ENCODE measurements at regions not wholly inside any gene's neighbourhood (a gene's known extent, or its start where the extent isn't known, plus 50 kb on each side); places are given as distances from the start of the nearest gene placed in this dataset.
A peak's percentile ranks its signal among the peaks of the same experiment; 100 is the strongest.
"Not testable (repeated sequence)": the region's sequence is repeated elsewhere in the genome, so short reads cannot be mapped to it uniquely, and the experiment has no call there.

GRCh38 chr2:158866082-158866481 is 71.0 kb downstream of the DAPL1 start:
- not testable (repeated sequence) for H3K36me3 Mint-ChIP-seq

GRCh38 chr2:158867531-158868191 is 72.5 kb downstream of the DAPL1 start:
- H3K27me3 Mint-ChIP-seq, H3K4me3 Mint-ChIP-seq, DNase-seq, H3K9me3 Mint-ChIP-seq, H3K27ac Mint-ChIP-seq, POLR2A ChIA-PET, H3K36me3 Mint-ChIP-seq, ATAC-seq, H3K4me1 Mint-ChIP-seq: not testable (repeated sequence)

More at GRCh38 chr2:158866082-158866481, 71.0 kb downstream of the DAPL1 start:
- H3K27ac Mint-ChIP-seq, H3K9me3 Mint-ChIP-seq, H3K27me3 Mint-ChIP-seq, H3K4me1 Mint-ChIP-seq, POLR2A ChIA-PET, DNase-seq, ATAC-seq, H3K4me3 Mint-ChIP-seq: not testable (repeated sequence)

- POLR2A ChIA-PET, H3K36me3 Mint-ChIP-seq, H3K27ac Mint-ChIP-seq, DNase-seq, ATAC-seq, H3K4me1 Mint-ChIP-seq, H3K4me3 Mint-ChIP-seq, H3K27me3 Mint-ChIP-seq, H3K9me3 Mint-ChIP-seq: not testable (repeated sequence)
Observed at GRCh38 chr2:158868386-158868785, 73.3 kb downstream of the DAPL1 start.

GRCh38 chr2:158869122-158869521 is 74.0 kb downstream of the DAPL1 start:
- H3K4me1 Mint-ChIP-seq, DNase-seq, POLR2A ChIA-PET, H3K27me3 Mint-ChIP-seq, H3K36me3 Mint-ChIP-seq, H3K4me3 Mint-ChIP-seq, ATAC-seq, H3K9me3 Mint-ChIP-seq, H3K27ac Mint-ChIP-seq: not testable (repeated sequence)

GRCh38 chr2:158869609-158870008 is 74.5 kb downstream of the DAPL1 start:
- H3K36me3 Mint-ChIP-seq, DNase-seq, H3K4me3 Mint-ChIP-seq, POLR2A ChIA-PET, ATAC-seq, H3K9me3 Mint-ChIP-seq, H3K27me3 Mint-ChIP-seq, H3K27ac Mint-ChIP-seq, H3K4me1 Mint-ChIP-seq: not testable (repeated sequence)

- H3K27ac Mint-ChIP-seq, result no peak overlapping the region
- ATAC-seq, result no peak
- no peak for DNase-seq
- peaks cover 0 to 8% (median 2%) of the 10 kb centered on the region in 5 donors for H3K27me3 Mint-ChIP-seq
- H3K36me3 Mint-ChIP-seq, result no peaks in the 10 kb centered on the region
- H3K4me1 Mint-ChIP-seq, result no peaks in the 10 kb centered on the region
- H3K9me3 Mint-ChIP-seq, result peaks cover 0 to 2% (median 0%) of the 10 kb centered on the region in 9 donors
- H3K4me3 Mint-ChIP-seq, result no peak overlapping the region
- POLR2A ChIA-PET, result no interaction called here
Observed at GRCh38 chr2:158878003-158878402, 82.9 kb downstream of the DAPL1 start.

GRCh38 chr2:158879229-158879903 is 84.2 kb downstream of the DAPL1 start:
- POLR2A ChIA-PET, result no interaction called here
- H3K27ac Mint-ChIP-seq, result no peak overlapping the region

GRCh38 chr2:158882297-158882696 is 86.1 kb upstream of the TANC1 start:
- peaks cover 0 to 2% (median 0%) of the 10 kb centered on the region in 9 donors for H3K9me3 Mint-ChIP-seq
- H3K4me3 Mint-ChIP-seq, result no peak overlapping the region
- no peak overlapping the region for H3K27ac Mint-ChIP-seq
- POLR2A ChIA-PET, result no interaction called here
- no peaks in the 10 kb centered on the region for H3K36me3 Mint-ChIP-seq
- DNase-seq (no peak), ATAC-seq (no peak)
- peaks cover 1 to 19% (median 3%) of the 10 kb centered on the region in 5 donors for H3K27me3 Mint-ChIP-seq
- H3K4me1 Mint-ChIP-seq, result no peaks in the 10 kb centered on the region

More at GRCh38 chr2:158879229-158879903, 84.2 kb downstream of the DAPL1 start:
- ATAC-seq (no peak), DNase-seq (no peak)
- H3K9me3 Mint-ChIP-seq, result peaks cover 0 to 2% (median 0%) of the 10 kb centered on the region in 9 donors
- H3K27me3 Mint-ChIP-seq, result peaks cover 1 to 8% (median 2%) of the 10 kb centered on the region in 5 donors
- no peak overlapping the region for H3K4me3 Mint-ChIP-seq
- no peaks in the 10 kb centered on the region for H3K36me3 Mint-ChIP-seq
- no peaks in the 10 kb centered on the region for H3K4me1 Mint-ChIP-seq

- DNase-seq, H3K36me3 Mint-ChIP-seq, H3K4me1 Mint-ChIP-seq, H3K4me3 Mint-ChIP-seq, POLR2A ChIA-PET, ATAC-seq, H3K27ac Mint-ChIP-seq, H3K9me3 Mint-ChIP-seq: not testable (repeated sequence)
- peaks cover 1 to 20% (median 3%) of the 10 kb centered on the region in 5 donors for H3K27me3 Mint-ChIP-seq
Observed at GRCh38 chr2:158884552-158884951, 83.9 kb upstream of the TANC1 start.

GRCh38 chr2:158885018-158885678 is 83.3 kb upstream of the TANC1 start:
- DNase-seq, H3K4me1 Mint-ChIP-seq, POLR2A ChIA-PET, H3K36me3 Mint-ChIP-seq, H3K9me3 Mint-ChIP-seq, H3K27ac Mint-ChIP-seq, H3K4me3 Mint-ChIP-seq, ATAC-seq: not testable (repeated sequence)
- peaks cover 1 to 20% (median 3%) of the 10 kb centered on the region in 5 donors for H3K27me3 Mint-ChIP-seq

- ATAC-seq, H3K9me3 Mint-ChIP-seq, H3K4me1 Mint-ChIP-seq, H3K4me3 Mint-ChIP-seq, H3K36me3 Mint-ChIP-seq, DNase-seq, POLR2A ChIA-PET: not testable (repeated sequence)
- Mint-ChIP-seq H3K27me3 (peaks cover 1 to 20% (median 3%) of the 10 kb centered on the region in 5 donors), H3K27ac (peak overlapping the region in 1 of 10 donors; percentile 49)
Observed at GRCh38 chr2:158885679-158886050, 82.8 kb upstream of the TANC1 start.

GRCh38 chr2:158889135-158889853 is 79.1 kb upstream of the TANC1 start:
- POLR2A ChIA-PET, result no interaction called here
- Mint-ChIP-seq H3K36me3 (no peaks in the 10 kb centered on the region), H3K4me3 (no peak overlapping the region), H3K9me3 (no peaks in the 10 kb centered on the region), H3K27ac (no peak overlapping the region), H3K27me3 (peaks cover 3 to 12% (median 5%) of the 10 kb centered on the region in 5 donors), H3K4me1 (no peaks in the 10 kb centered on the region)
- DNase-seq, result no peak
- no peak for ATAC-seq
